ENCODE measurements at regions not wholly inside any gene's neighbourhood (a gene's known extent, or its start where the extent isn't known, plus 50 kb on each side); places are given as distances from the start of the nearest gene placed in this dataset.
"Not testable (repeated sequence)": the region's sequence is repeated elsewhere in the genome, so short reads cannot be mapped to it uniquely, and the experiment has no call there.

GRCh38 chr5:91307048-91307447, 76.1 kb downstream of the ARRDC3 start:
- Histone ChIP-seq H3K36me3 (ENCODE audit: insufficient read depth, low read length) (no peaks in the 10 kb centered on the region), H3K4me2 (ENCODE audit: low read length) (no peak overlapping the region), H3K4me3 (ENCODE audit: low read depth, low read length, poor library complexity, severe bottlenecking) (no peak overlapping the region), H4K20me1 (ENCODE audit: insufficient read depth, low read length) (no peaks in the 10 kb centered on the region), H3K27me3 (ENCODE audit: insufficient read depth, low read length) (no peaks in the 10 kb centered on the region), H3K9ac (ENCODE audit: low read length) (no peak overlapping the region), H2AFZ (ENCODE audit: low read length) (no peak overlapping the region), H3K9me3 (ENCODE audit: low read length) (no peaks in the 10 kb centered on the region), H3K79me2 (ENCODE audit: insufficient read depth, low read length) (no peaks in the 10 kb centered on the region), H3K4me1 (ENCODE audit: insufficient read depth, low read length, severe bottlenecking) (peaks cover 16% of the 10 kb centered on the region), H3K27ac (ENCODE audit: low read depth, low read length, poor library complexity, severe bottlenecking) (no peak overlapping the region), H3F3A (ENCODE audit: insufficient read depth, low read length) (no peaks in the 10 kb centered on the region), H3K9me2 (ENCODE audit: low read depth, low read length) (no peaks in the 10 kb centered on the region)
- TF ChIP-seq EZH2 (IDR thresholded peaks at IDR 0.05; ENCODE audit: borderline replicate concordance, low read length) = no peak
- TF ChIP-seq CTCF (IDR thresholded peaks at IDR 0.05; ENCODE audit: low read length) = no peak

GRCh38 chr5:91306497-91306896, 76.6 kb downstream of the ARRDC3 start:
- TF ChIP-seq CTCF (IDR thresholded peaks at IDR 0.05; ENCODE audit: low read length) = no peak
- TF ChIP-seq EZH2 (IDR thresholded peaks at IDR 0.05; ENCODE audit: borderline replicate concordance, low read length) = no peak
- Histone ChIP-seq H3K27me3 (ENCODE audit: insufficient read depth, low read length) (no peaks in the 10 kb centered on the region), H2AFZ (ENCODE audit: low read length) (no peak overlapping the region), H3K27ac (ENCODE audit: low read depth, low read length, poor library complexity, severe bottlenecking) (no peak overlapping the region), H3K9me3 (ENCODE audit: low read length) (no peaks in the 10 kb centered on the region), H3K4me3 (ENCODE audit: low read depth, low read length, poor library complexity, severe bottlenecking) (no peak overlapping the region), H3K4me1 (ENCODE audit: insufficient read depth, low read length, severe bottlenecking) (peaks cover 13% of the 10 kb centered on the region), H3K36me3 (ENCODE audit: insufficient read depth, low read length) (no peaks in the 10 kb centered on the region), H3K9me2 (ENCODE audit: low read depth, low read length) (no peaks in the 10 kb centered on the region), H3K4me2 (ENCODE audit: low read length) (no peak overlapping the region), H3F3A (ENCODE audit: insufficient read depth, low read length) (no peaks in the 10 kb centered on the region), H3K9ac (ENCODE audit: low read length) (no peak overlapping the region), H4K20me1 (ENCODE audit: insufficient read depth, low read length) (no peaks in the 10 kb centered on the region), H3K79me2 (ENCODE audit: insufficient read depth, low read length) (no peaks in the 10 kb centered on the region)

GRCh38 chr5:91305640-91306039, 77.5 kb downstream of the ARRDC3 start:
- H3K4me1 ChIP-seq (ENCODE audit: insufficient read depth, low read length, severe bottlenecking) = peaks cover 6% of the 10 kb centered on the region
- H3K36me3 ChIP-seq (ENCODE audit: insufficient read depth, low read length) = no peaks in the 10 kb centered on the region
- H3F3A ChIP-seq (ENCODE audit: insufficient read depth, low read length) = no peaks in the 10 kb centered on the region
- H4K20me1 ChIP-seq (ENCODE audit: insufficient read depth, low read length) = no peaks in the 10 kb centered on the region
- H3K4me2 ChIP-seq (ENCODE audit: low read length) = no peak overlapping the region
- H3K27me3 ChIP-seq (ENCODE audit: insufficient read depth, low read length) = no peaks in the 10 kb centered on the region
- H3K9me3 ChIP-seq (ENCODE audit: low read length) = no peaks in the 10 kb centered on the region
- H3K27ac ChIP-seq (ENCODE audit: low read depth, low read length, poor library complexity, severe bottlenecking) = no peak overlapping the region
- TF ChIP-seq EZH2 (IDR thresholded peaks at IDR 0.05; ENCODE audit: borderline replicate concordance, low read length) (no peak), CTCF (IDR thresholded peaks at IDR 0.05; ENCODE audit: low read length) (no peak)
- no peak overlapping the region for H3K4me3 ChIP-seq (ENCODE audit: low read depth, low read length, poor library complexity, severe bottlenecking)
- H2AFZ ChIP-seq (ENCODE audit: low read length) = no peak overlapping the region
- H3K9ac ChIP-seq (ENCODE audit: low read length) = no peak overlapping the region
- H3K79me2 ChIP-seq (ENCODE audit: insufficient read depth, low read length) = no peaks in the 10 kb centered on the region
- no peaks in the 10 kb centered on the region for H3K9me2 ChIP-seq (ENCODE audit: low read depth, low read length)

GRCh38 chr5:91304015-91304414, 79.1 kb downstream of the ARRDC3 start:
- not testable (repeated sequence) for H3K4me3 ChIP-seq (ENCODE audit: low read depth, low read length, poor library complexity, severe bottlenecking); H3K9me2 ChIP-seq (ENCODE audit: low read depth, low read length); H3K36me3 ChIP-seq (ENCODE audit: insufficient read depth, low read length); H3K4me2 ChIP-seq (ENCODE audit: low read length); H3K27me3 ChIP-seq (ENCODE audit: insufficient read depth, low read length); H3K9ac ChIP-seq (ENCODE audit: low read length); H3K4me1 ChIP-seq (ENCODE audit: insufficient read depth, low read length, severe bottlenecking); H3F3A ChIP-seq (ENCODE audit: insufficient read depth, low read length); H3K79me2 ChIP-seq (ENCODE audit: insufficient read depth, low read length); H2AFZ ChIP-seq (ENCODE audit: low read length); H3K9me3 ChIP-seq (ENCODE audit: low read length); H3K27ac ChIP-seq (ENCODE audit: low read depth, low read length, poor library complexity, severe bottlenecking); H4K20me1 ChIP-seq (ENCODE audit: insufficient read depth, low read length)

All from OCI-LY1 (cell line).